BLaER1 (cell line): ENCODE measurements at regions not wholly inside any gene's neighbourhood (a gene's known extent, or its start where the extent isn't known, plus 50 kb on each side); places are given as distances from the start of the nearest gene placed in this dataset.

Source experiments
- H3K27ac ChIP-seq: shearing (Covaris generic); formaldehyde crosslinking; 2 replicates; pipeline ENCODE4 v1.8.1; 2022
- H3K27me3 ChIP-seq: shearing (Covaris generic); formaldehyde crosslinking; 2 replicates; pipeline ENCODE4 v1.8.1; 2022
- H3K36me3 ChIP-seq: shearing (Covaris generic); formaldehyde crosslinking; 2 replicates; pipeline ENCODE4 v1.8.1; 2022
- H3K4me1 ChIP-seq: shearing (Covaris generic); formaldehyde crosslinking; 2 replicates; pipeline ENCODE4 v1.8.1; 2022
- H3K4me2 ChIP-seq: shearing (Covaris generic); formaldehyde crosslinking; 2 replicates; pipeline ENCODE4 v1.8.1; 2022
- H3K4me3 ChIP-seq: shearing (Covaris generic); formaldehyde crosslinking; 2 replicates; pipeline ENCODE4 v1.8.1; 2022
- H3K9ac ChIP-seq: shearing (Covaris generic); formaldehyde crosslinking; 2 replicates; pipeline ENCODE4 v1.8.1; 2022
- H3K9me3 ChIP-seq: shearing (Covaris generic); formaldehyde crosslinking; 2 replicates; pipeline ENCODE4 v1.8.1; 2022
- H4K20me1 ChIP-seq: shearing (Covaris generic); formaldehyde crosslinking; 2 replicates; pipeline ENCODE4 v1.8.1; 2022
- Cebpa-rat ChIP-seq: shearing (Covaris generic); IDR thresholded peaks from 2 replicates; pipeline ENCODE4 v1.8.1; 2022

GRCh38 chrX:121132675-121133074, 85.3 kb downstream of the GLUD2 start:
- Histone ChIP-seq H3K9ac (no peak overlapping the region), H3K4me2 (no peak overlapping the region), H3K27me3 (no peaks in the 10 kb centered on the region)

GRCh38 chrX:121135488-121136207, 88.2 kb downstream of the GLUD2 start:
- Histone ChIP-seq H3K4me3 (no peak overlapping the region), H3K27me3 (no peaks in the 10 kb centered on the region), H3K4me1 (no peaks in the 10 kb centered on the region), H3K9me3 (no peaks in the 10 kb centered on the region; the same call in 1 of the 2 replicates), H3K9ac (no peak overlapping the region), H3K4me2 (no peak overlapping the region), H3K36me3 (no peaks in the 10 kb centered on the region), H3K27ac (no peak overlapping the region), H4K20me1 (no peaks in the 10 kb centered on the region)
- no peak for TF ChIP-seq Cebpa-rat

More at GRCh38 chrX:121132675-121133074, 85.3 kb downstream of the GLUD2 start:
- Histone ChIP-seq H3K4me3 (no peak overlapping the region), H3K9me3 (no peaks in the 10 kb centered on the region), H3K4me1 (no peaks in the 10 kb centered on the region), H4K20me1 (no peaks in the 10 kb centered on the region), H3K36me3 (no peaks in the 10 kb centered on the region), H3K27ac (no peak overlapping the region)
- no peak for TF ChIP-seq Cebpa-rat

- Histone ChIP-seq H3K4me1 (no peaks in the 10 kb centered on the region), H3K27me3 (no peaks in the 10 kb centered on the region), H3K27ac (no peak overlapping the region), H3K36me3 (no peaks in the 10 kb centered on the region), H4K20me1 (no peaks in the 10 kb centered on the region), H3K9me3 (no peaks in the 10 kb centered on the region), H3K9ac (no peak overlapping the region), H3K4me2 (no peak overlapping the region), H3K4me3 (no peak overlapping the region)
- no peak for TF ChIP-seq Cebpa-rat
Measured at GRCh38 chrX:121146059-121146628, 98.7 kb downstream of the GLUD2 start.

- Histone ChIP-seq H4K20me1 (no peaks in the 10 kb centered on the region), H3K9ac (no peak overlapping the region), H3K27me3 (no peaks in the 10 kb centered on the region), H3K36me3 (no peaks in the 10 kb centered on the region), H3K4me2 (no peak overlapping the region), H3K4me3 (no peak overlapping the region), H3K27ac (no peak overlapping the region), H3K9me3 (no peaks in the 10 kb centered on the region), H3K4me1 (no peaks in the 10 kb centered on the region)
- no peak for TF ChIP-seq Cebpa-rat
Measured at GRCh38 chrX:121150217-121150616, 102.8 kb downstream of the GLUD2 start.

GRCh38 chrX:121151293-121151692, 103.9 kb downstream of the GLUD2 start:
- no peak overlapping the region for H3K4me3 ChIP-seq

DNA sequence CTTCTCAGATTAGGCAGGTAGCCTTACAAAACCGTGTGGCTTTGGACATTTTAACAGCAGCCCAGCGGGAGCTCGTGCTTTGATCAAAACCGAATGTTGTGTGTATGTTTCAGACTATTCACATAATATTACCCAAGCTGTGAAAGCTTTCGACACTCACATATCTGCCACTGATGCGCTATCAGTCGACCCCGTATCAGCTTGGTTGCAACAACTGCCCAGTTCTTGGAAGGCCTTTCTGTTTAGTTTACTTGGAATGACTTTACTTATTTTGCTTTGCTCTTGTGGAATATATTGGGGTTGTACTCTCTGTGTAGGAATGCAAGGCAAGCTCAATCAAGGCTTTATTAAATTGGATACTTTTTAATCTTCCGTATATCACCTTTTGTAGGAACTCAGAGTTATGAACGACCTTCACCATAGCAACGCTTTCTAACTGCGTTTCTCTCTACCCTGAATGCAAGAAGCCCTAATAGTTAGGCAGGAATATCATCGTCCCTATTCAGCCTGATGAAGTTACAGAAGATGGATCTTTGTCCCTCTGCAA, 107.5 kb downstream of the GLUD2 start:
- Histone ChIP-seq H3K4me2 (no peak overlapping the region), H3K9me3 (no peaks in the 10 kb centered on the region), H3K27ac (no peak overlapping the region), H3K27me3 (no peaks in the 10 kb centered on the region), H3K4me1 (no peaks in the 10 kb centered on the region), H4K20me1 (no peaks in the 10 kb centered on the region), H3K4me3 (no peak overlapping the region), H3K36me3 (no peaks in the 10 kb centered on the region), H3K9ac (no peak overlapping the region)
- no peak for TF ChIP-seq Cebpa-rat

More at GRCh38 chrX:121151293-121151692, 103.9 kb downstream of the GLUD2 start:
- Histone ChIP-seq H3K9me3 (no peaks in the 10 kb centered on the region), H4K20me1 (no peaks in the 10 kb centered on the region), H3K27ac (no peak overlapping the region), H3K4me2 (no peak overlapping the region), H3K36me3 (no peaks in the 10 kb centered on the region), H3K9ac (no peak overlapping the region), H3K27me3 (no peaks in the 10 kb centered on the region), H3K4me1 (no peaks in the 10 kb centered on the region)
- no peak for TF ChIP-seq Cebpa-rat

- Histone ChIP-seq H3K4me2 (no peak overlapping the region), H3K9me3 (no peaks in the 10 kb centered on the region), H3K4me1 (no peaks in the 10 kb centered on the region), H3K36me3 (no peaks in the 10 kb centered on the region), H4K20me1 (no peaks in the 10 kb centered on the region), H3K9ac (no peak overlapping the region), H3K27me3 (no peaks in the 10 kb centered on the region), H3K4me3 (no peak overlapping the region), H3K27ac (no peak overlapping the region)
- no peak for TF ChIP-seq Cebpa-rat
Measured at GRCh38 chrX:121160987-121161386, 113.6 kb downstream of the GLUD2 start.

- Histone ChIP-seq H4K20me1 (no peaks in the 10 kb centered on the region), H3K4me1 (no peaks in the 10 kb centered on the region), H3K4me3 (no peak overlapping the region), H3K27ac (no peak overlapping the region), H3K4me2 (no peak overlapping the region), H3K9me3 (no peaks in the 10 kb centered on the region), H3K36me3 (no peaks in the 10 kb centered on the region), H3K9ac (no peak overlapping the region), H3K27me3 (no peaks in the 10 kb centered on the region)
- TF ChIP-seq Cebpa-rat, result no peak
Measured at GRCh38 chrX:121161501-121161933, 114.1 kb downstream of the GLUD2 start.

- H3K4me1 ChIP-seq, result no peaks in the 10 kb centered on the region
- no peaks in the 10 kb centered on the region for H3K9me3 ChIP-seq
- H3K36me3 ChIP-seq, result no peaks in the 10 kb centered on the region
- H3K27ac ChIP-seq, result no peak overlapping the region
- no peaks in the 10 kb centered on the region for H4K20me1 ChIP-seq
- H3K4me3 ChIP-seq, result no peak overlapping the region
- H3K27me3 ChIP-seq, result no peaks in the 10 kb centered on the region
- no peak overlapping the region for H3K9ac ChIP-seq
- no peak for TF ChIP-seq Cebpa-rat
- no peak overlapping the region for H3K4me2 ChIP-seq
Measured at GRCh38 chrX:121163443-121163842, 116.0 kb downstream of the GLUD2 start.

DNA sequence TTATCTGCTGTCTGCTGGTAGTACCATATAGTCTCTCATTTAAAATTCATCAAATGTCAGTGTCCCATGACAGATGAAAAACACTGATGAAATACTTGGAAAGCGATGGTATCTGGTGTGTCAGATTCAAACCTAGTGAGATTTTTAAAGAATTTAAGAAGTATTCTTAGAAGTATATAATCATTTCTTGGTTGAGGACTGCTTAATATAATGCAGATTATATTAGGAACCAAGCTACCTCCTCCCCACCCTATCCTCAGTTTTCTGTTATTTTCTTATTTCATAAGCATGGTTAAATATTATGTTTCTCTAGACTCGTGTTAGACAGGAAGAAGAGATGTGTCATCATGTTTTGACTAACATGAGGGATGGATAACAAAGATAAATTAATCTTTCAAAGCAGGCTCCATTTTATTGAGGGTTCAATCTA, 118.5 kb downstream of the GLUD2 start:
- no peaks in the 10 kb centered on the region for H3K4me1 ChIP-seq
- no peaks in the 10 kb centered on the region for H3K27me3 ChIP-seq
- no peak for TF ChIP-seq Cebpa-rat

More for the DNA sequence above, 118.5 kb downstream of the GLUD2 start:
- H3K27ac ChIP-seq, result no peak overlapping the region
- H3K9ac ChIP-seq, result no peak overlapping the region
- no peak overlapping the region for H3K4me3 ChIP-seq
- no peaks in the 10 kb centered on the region for H3K36me3 ChIP-seq
- H3K9me3 ChIP-seq, result no peaks in the 10 kb centered on the region
- H4K20me1 ChIP-seq, result no peaks in the 10 kb centered on the region
- H3K4me2 ChIP-seq, result no peak overlapping the region
